ENCODE measurements at regions not wholly inside any gene's neighbourhood (a gene's known extent, or its start where the extent isn't known, plus 50 kb on each side); places are given as distances from the start of the nearest gene placed in this dataset.

DNA sequence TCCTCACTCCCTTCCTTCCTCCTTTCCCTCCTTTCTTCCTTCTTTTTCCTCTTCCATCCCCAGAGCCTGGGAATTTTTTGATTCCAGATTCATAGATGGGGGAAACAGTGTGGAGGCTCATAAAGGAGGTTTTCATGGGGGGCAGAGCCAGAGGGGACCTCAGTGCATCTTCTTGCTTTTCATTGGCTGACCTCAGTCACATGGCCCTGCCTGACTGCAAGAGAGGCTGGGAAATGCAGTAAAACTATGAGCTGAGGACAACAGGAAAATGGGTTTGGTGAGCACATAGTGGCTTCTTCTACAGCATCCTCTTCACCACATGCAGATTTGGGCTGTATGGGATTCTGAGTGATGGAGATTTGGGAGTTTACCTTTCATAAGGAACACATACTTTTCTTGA is 437.1 kb upstream of the TBX3 start:
- TF ChIP-seq, protein P1, sequence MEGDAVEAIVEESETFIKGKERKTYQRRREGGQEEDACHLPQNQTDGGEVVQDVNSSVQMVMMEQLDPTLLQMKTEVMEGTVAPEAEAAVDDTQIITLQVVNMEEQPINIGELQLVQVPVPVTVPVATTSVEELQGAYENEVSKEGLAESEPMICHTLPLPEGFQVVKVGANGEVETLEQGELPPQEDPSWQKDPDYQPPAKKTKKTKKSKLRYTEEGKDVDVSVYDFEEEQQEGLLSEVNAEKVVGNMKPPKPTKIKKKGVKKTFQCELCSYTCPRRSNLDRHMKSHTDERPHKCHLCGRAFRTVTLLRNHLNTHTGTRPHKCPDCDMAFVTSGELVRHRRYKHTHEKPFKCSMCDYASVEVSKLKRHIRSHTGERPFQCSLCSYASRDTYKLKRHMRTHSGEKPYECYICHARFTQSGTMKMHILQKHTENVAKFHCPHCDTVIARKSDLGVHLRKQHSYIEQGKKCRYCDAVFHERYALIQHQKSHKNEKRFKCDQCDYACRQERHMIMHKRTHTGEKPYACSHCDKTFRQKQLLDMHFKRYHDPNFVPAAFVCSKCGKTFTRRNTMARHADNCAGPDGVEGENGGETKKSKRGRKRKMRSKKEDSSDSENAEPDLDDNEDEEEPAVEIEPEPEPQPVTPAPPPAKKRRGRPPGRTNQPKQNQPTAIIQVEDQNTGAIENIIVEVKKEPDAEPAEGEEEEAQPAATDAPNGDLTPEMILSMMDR (IDR thresholded peaks at IDR 0.05; ENCODE audit: low read depth, low read length, missing input control), result no peak
- TF ChIP-seq RXRA (IDR thresholded peaks at IDR 0.05) (no peak), FOXA1 (IDR thresholded peaks at IDR 0.05) (no peak), SP1 (IDR thresholded peaks at IDR 0.05) (no peak), GABPA (IDR thresholded peaks at IDR 0.05 in 1 of 2, conservative IDR thresholded peaks at IDR 0.05 in 1 of 2) (no peak), RAD21 (IDR thresholded peaks at IDR 0.05) (no peak), TAF1 (conservative IDR thresholded peaks at IDR 0.05) (no peak), YY1 (IDR thresholded peaks at IDR 0.05) (no peak), HNF4A (conservative IDR thresholded peaks at IDR 0.05) (no peak), EGR1 (IDR thresholded peaks at IDR 0.05; ENCODE audit: low read depth in 2 of 2) (no peak)
- TF ChIP-seq, protein P2, sequence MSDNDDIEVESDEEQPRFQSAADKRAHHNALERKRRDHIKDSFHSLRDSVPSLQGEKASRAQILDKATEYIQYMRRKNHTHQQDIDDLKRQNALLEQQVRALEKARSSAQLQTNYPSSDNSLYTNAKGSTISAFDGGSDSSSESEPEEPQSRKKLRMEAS (IDR thresholded peaks at IDR 0.05), result no peak
- TF ChIP-seq, protein P3, sequence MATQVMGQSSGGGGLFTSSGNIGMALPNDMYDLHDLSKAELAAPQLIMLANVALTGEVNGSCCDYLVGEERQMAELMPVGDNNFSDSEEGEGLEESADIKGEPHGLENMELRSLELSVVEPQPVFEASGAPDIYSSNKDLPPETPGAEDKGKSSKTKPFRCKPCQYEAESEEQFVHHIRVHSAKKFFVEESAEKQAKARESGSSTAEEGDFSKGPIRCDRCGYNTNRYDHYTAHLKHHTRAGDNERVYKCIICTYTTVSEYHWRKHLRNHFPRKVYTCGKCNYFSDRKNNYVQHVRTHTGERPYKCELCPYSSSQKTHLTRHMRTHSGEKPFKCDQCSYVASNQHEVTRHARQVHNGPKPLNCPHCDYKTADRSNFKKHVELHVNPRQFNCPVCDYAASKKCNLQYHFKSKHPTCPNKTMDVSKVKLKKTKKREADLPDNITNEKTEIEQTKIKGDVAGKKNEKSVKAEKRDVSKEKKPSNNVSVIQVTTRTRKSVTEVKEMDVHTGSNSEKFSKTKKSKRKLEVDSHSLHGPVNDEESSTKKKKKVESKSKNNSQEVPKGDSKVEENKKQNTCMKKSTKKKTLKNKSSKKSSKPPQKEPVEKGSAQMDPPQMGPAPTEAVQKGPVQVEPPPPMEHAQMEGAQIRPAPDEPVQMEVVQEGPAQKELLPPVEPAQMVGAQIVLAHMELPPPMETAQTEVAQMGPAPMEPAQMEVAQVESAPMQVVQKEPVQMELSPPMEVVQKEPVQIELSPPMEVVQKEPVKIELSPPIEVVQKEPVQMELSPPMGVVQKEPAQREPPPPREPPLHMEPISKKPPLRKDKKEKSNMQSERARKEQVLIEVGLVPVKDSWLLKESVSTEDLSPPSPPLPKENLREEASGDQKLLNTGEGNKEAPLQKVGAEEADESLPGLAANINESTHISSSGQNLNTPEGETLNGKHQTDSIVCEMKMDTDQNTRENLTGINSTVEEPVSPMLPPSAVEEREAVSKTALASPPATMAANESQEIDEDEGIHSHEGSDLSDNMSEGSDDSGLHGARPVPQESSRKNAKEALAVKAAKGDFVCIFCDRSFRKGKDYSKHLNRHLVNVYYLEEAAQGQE (IDR thresholded peaks at IDR 0.05), result no peak
- TF ChIP-seq, protein P4, sequence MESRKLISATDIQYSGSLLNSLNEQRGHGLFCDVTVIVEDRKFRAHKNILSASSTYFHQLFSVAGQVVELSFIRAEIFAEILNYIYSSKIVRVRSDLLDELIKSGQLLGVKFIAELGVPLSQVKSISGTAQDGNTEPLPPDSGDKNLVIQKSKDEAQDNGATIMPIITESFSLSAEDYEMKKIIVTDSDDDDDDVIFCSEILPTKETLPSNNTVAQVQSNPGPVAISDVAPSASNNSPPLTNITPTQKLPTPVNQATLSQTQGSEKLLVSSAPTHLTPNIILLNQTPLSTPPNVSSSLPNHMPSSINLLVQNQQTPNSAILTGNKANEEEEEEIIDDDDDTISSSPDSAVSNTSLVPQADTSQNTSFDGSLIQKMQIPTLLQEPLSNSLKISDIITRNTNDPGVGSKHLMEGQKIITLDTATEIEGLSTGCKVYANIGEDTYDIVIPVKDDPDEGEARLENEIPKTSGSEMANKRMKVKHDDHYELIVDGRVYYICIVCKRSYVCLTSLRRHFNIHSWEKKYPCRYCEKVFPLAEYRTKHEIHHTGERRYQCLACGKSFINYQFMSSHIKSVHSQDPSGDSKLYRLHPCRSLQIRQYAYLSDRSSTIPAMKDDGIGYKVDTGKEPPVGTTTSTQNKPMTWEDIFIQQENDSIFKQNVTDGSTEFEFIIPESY (IDR thresholded peaks at IDR 0.05), result no peak

Measured in liver (tissue), 3 donors.